T-cell (primary cell): ENCODE measurements at regions not wholly inside any gene's neighbourhood (a gene's known extent, or its start where the extent isn't known, plus 50 kb on each side); places are given as distances from the start of the nearest gene placed in this dataset.

ENCODE experiments used
- ATAC-seq, 4 experiments: fragments of 200-7000 bp in 3 of 4; fragments of 150-1000 bp in 1 of 4; cut with Tn5 transposase; replicated peaks in 1 of 4; 1 replicate in 3 of 4; 2 replicates in 1 of 4; pipeline ENCODE4 v1.10.0; 2021; ENCODE audit warnings: moderate library complexity in 3 of 4, mild to moderate bottlenecking in 2 of 4, moderate number of reproducible peaks in 1 of 4
- CTCF ChIA-PET, 2 donors: fragments of 300-600 bp; sonication (Branson Sonifier 250); formaldehyde crosslinking; loops; one replicate each; lab custom pipeline; 2022; ENCODE audit warnings: antibody characterized with exemption in 2 of 2; lab: Charles Lee
- POLR2A ChIA-PET, 2 donors: fragments of 300-600 bp; sonication (Branson Sonifier 250); formaldehyde crosslinking; loops; one replicate each; lab custom pipeline; 2022; ENCODE audit warnings: antibody characterized with exemption in 2 of 2; lab: Charles Lee
- DNase-seq, 35 experiments: peaks; one replicate each; pipeline versions ENCODE4 v3.0.0 to v3.0.0-alpha.2; 2013 to 2023
- H3K27ac ChIP-seq: one replicate; pipeline ENCODE4 v1.5.1; 2013; ENCODE audit warnings: low read length
- H3K27me3 ChIP-seq, 2 experiments: replicated peaks in 1 of 2; 1 replicate in 1 of 2; 2 replicates in 1 of 2; pipeline versions ENCODE4 v1.6.1 to v1.7.0; 2013; ENCODE audit warnings: low read length in 1 of 2, mixed read lengths in 1 of 2; ENCODE audit not compliant: control insufficient read depth in 2 of 2, insufficient read depth in 2 of 2; ENCODE audit errors: extremely low read depth in 1 of 2
- H3K36me3 ChIP-seq, 2 donors: 1 replicate in 1 of 2; 2 replicates in 1 of 2; pipeline versions ENCODE4 v1.6.1 to v1.7.0; 2013; ENCODE audit warnings: low read length in 1 of 2; ENCODE audit not compliant: control insufficient read depth in 2 of 2, insufficient read depth in 1 of 2; ENCODE audit errors: extremely low read depth in 1 of 2
- H3K4me1 ChIP-seq, 2 experiments: 1 replicate in 1 of 2; 2 replicates in 1 of 2; pipeline versions ENCODE4 v1.6.1 to v1.7.0; 2013; ENCODE audit warnings: low read length in 2 of 2, mixed read lengths in 1 of 2; ENCODE audit not compliant: insufficient read depth in 2 of 2, control insufficient read depth in 1 of 2; ENCODE audit errors: extremely low read depth in 1 of 2
- H3K4me3 ChIP-seq, 2 donors: 1 replicate in 1 of 2; 2 replicates in 1 of 2; pipeline versions ENCODE4 v1.5.1 to v1.7.0; 2013; ENCODE audit warnings: mild to moderate bottlenecking in 2 of 2, low read length in 1 of 2, moderate library complexity in 1 of 2; ENCODE audit not compliant: control insufficient read depth in 1 of 2; ENCODE audit errors: extremely low read depth in 1 of 2
- H3K9me3 ChIP-seq: 2 replicates; pipeline ENCODE4 v1.7.0; 2013
- H3K27ac Mint-ChIP-seq, 2 donors: one replicate each; pipeline ENCODE4 v1.8.0; 2020 to 2021; ENCODE audit warnings: mild to moderate bottlenecking in 2 of 2, mixed read lengths in 2 of 2
- H3K27me3 Mint-ChIP-seq, 2 donors: one replicate each; pipeline ENCODE4 v1.8.0; 2021 to 2022; ENCODE audit warnings: mixed read lengths in 2 of 2
- H3K36me3 Mint-ChIP-seq: one replicate; pipeline ENCODE4 v1.8.0; 2021; ENCODE audit warnings: mixed read lengths
- H3K4me1 Mint-ChIP-seq, 3 donors: one replicate each; pipeline ENCODE4 v1.8.0; 2020 to 2022; ENCODE audit warnings: mixed read lengths in 3 of 3, mild to moderate bottlenecking in 1 of 3
- H3K4me3 Mint-ChIP-seq, 3 donors: one replicate each; pipeline ENCODE4 v1.8.0; 2020 to 2022; ENCODE audit warnings: mild to moderate bottlenecking in 3 of 3, mixed read lengths in 3 of 3, moderate library complexity in 3 of 3
- H3K9me3 Mint-ChIP-seq, 3 donors: one replicate each; pipeline ENCODE4 v1.8.0; 2020 to 2022; ENCODE audit warnings: mixed read lengths in 3 of 3
- WGBS: methylation state at CpG from one replicate; pipeline ENCODE4 v1.1.5; 2013; ENCODE audit warnings: missing lambda C conversion rate; ENCODE audit not compliant: insufficient coverage; 5-methylcytosine and 5-hydroxymethylcytosine counted together

DNA sequence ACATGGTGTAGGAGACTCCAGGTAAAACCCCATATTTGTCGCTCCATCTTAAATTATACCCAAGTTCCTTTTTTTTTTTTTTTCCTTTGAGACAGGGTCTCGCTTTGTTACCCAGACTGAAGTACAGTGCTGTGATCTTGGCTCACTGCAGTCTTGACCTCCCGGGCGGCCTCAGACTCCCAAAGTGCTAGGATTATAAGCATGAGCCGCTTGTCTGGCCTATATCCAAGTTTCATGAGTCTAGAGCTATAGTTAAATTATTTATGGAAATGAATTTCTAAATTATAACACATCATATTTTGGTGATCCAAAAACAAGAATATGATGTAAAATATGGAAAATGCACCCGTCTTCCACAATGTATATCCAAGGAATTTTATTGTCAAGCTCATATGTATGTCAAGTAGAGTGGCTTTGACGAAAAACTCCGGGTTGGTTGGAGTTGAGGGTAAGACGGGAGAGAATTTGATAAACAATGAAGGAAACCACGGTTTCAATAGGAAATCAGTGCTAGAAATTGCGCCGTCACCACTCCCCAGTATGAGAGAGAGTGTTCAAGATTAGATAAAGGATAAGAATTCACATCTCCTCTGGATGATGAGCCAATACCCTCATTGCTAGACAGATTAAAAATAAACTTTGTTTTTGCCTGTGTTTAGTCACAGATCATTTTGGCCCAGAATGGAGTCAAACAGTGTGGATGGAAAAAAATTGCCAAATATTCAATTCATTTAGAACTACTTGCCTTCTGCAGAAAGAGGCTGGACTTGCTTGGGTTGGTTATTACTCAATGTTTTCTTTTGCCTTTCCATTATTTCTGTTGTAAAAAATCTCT lies 209.2 kb upstream of the NR2F2 start:
- ChIA-PET POLR2A (interaction anchor here in 1 of 2 donors (0.7 kb wide), 1 partner anchor 1062 kb away, joined by 9 read pairs; no protein-coding TSS in a partner anchor), CTCF (no interaction called here)
- DNase-seq = no peak
- H3K9me3 Mint-ChIP-seq = no peaks in the 10 kb centered on the region
- no peak for ATAC-seq
- H3K4me1 ChIP-seq = no peaks in the 10 kb centered on the region
- no peaks in the 10 kb centered on the region for H3K36me3 Mint-ChIP-seq
- no peaks in the 10 kb centered on the region for H3K36me3 ChIP-seq
- H3K27ac ChIP-seq = no peak overlapping the region
- peaks cover under 1 to 6% of the 10 kb centered on the region in 2 donors for H3K27me3 Mint-ChIP-seq
- H3K27me3 ChIP-seq = peaks cover 0 to 10% of the 10 kb centered on the region in 2 experiments
- no peak overlapping the region for H3K27ac Mint-ChIP-seq
- no peaks in the 10 kb centered on the region for H3K4me1 Mint-ChIP-seq
- H3K4me3 ChIP-seq = no peak overlapping the region
- 86% methylated on average over 3 of the region's 12 CpGs for WGBS
- no peaks in the 10 kb centered on the region for H3K9me3 ChIP-seq
- H3K4me3 Mint-ChIP-seq = no peak overlapping the region

DNA sequence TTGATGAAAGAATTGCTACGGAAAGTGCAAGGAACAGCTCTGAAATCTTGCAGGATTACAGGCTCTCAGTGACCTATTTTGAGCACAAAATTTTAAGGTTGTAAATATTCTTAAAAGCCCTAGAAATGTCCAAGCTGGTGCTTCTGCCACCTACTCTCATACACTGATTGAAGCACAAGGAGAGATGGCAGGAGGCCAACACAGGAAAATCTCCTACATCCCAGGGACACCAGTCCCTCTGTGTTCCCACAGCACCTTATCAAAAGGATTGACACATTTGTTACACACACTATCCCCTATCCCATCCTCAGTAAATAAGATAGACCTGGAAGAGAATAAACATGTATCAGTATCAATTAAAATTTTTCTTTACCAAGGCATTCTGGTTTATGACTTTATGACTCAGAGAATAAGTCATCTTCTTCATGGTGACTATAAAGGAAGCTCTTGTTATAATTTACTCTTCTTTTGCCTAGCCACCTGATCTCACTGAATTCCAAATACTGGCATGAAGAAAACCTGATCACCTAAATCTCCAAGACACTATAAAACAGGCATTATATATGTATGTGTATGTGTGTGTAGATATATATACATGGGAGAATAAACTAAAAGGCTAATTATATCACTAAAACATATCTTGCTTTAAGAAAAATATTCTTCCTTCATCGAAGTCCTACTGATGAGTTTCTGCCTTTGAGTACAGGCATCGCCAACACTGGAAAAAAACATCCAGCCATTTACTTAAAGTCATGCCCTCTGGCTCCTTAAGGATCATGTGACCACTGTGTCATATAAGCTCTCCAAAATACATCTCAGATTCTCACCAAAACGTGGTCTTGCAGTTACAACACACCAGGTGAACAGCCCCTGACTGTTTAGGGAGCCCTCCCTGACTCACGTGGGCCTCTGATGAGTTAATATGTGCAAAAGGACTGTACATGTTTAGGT lies 208.1 kb upstream of the NR2F2 start:
- 69% methylated on average over 2 of the region's 5 CpGs for WGBS
- no peak overlapping the region for H3K4me3 ChIP-seq
- ChIA-PET CTCF (no interaction called here), POLR2A (no interaction called here)
- no peak for DNase-seq
- no peaks in the 10 kb centered on the region for H3K4me1 ChIP-seq
- no peaks in the 10 kb centered on the region for H3K36me3 Mint-ChIP-seq
- no peaks in the 10 kb centered on the region for H3K4me1 Mint-ChIP-seq
- H3K27me3 Mint-ChIP-seq = peaks cover 8 to 14% of the 10 kb centered on the region in 2 donors
- H3K4me3 Mint-ChIP-seq = no peak overlapping the region
- H3K9me3 ChIP-seq = no peaks in the 10 kb centered on the region
- no peaks in the 10 kb centered on the region for H3K36me3 ChIP-seq
- peaks cover 0 to 10% of the 10 kb centered on the region in 2 experiments for H3K27me3 ChIP-seq
- no peaks in the 10 kb centered on the region for H3K9me3 Mint-ChIP-seq
- no peak overlapping the region for H3K27ac ChIP-seq
- no peak overlapping the region for H3K27ac Mint-ChIP-seq
- ATAC-seq = no peak

DNA sequence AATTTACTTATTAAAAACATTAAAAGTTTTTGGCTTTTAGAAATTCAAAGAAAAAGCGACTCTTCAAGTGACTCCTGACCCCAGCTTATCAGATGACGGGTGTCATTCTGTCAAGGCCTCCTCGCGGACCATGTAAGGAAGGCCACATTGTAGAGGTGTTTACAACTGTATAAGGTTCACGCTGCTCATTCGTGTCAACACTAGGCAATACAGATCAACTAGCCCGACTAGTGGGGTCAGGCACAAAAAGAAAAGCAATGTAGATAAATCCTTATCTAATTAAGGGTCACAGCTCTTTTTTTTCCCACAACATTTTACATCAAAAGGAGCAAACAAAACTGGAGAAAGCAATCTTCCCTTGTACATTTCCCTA lies 207.5 kb upstream of the NR2F2 start:
- no peak for ATAC-seq
- Histone ChIP-seq H3K27me3 (peaks cover 0 to 10% of the 10 kb centered on the region in 2 experiments), H3K9me3 (no peaks in the 10 kb centered on the region), H3K27ac (no peak overlapping the region), H3K4me1 (no peaks in the 10 kb centered on the region), H3K4me3 (no peak overlapping the region), H3K36me3 (no peaks in the 10 kb centered on the region)
- DNase-seq = no peak
- POLR2A ChIA-PET = no interaction called here
- Mint-ChIP-seq H3K4me3 (no peak overlapping the region), H3K4me1 (no peaks in the 10 kb centered on the region), H3K9me3 (no peaks in the 10 kb centered on the region), H3K36me3 (no peaks in the 10 kb centered on the region), H3K27me3 (peaks cover 10 to 14% of the 10 kb centered on the region in 2 donors), H3K27ac (no peak overlapping the region)
- CTCF ChIA-PET = no interaction called here
- WGBS = 82% methylated on average over 3 of the region's 7 CpGs

DNA sequence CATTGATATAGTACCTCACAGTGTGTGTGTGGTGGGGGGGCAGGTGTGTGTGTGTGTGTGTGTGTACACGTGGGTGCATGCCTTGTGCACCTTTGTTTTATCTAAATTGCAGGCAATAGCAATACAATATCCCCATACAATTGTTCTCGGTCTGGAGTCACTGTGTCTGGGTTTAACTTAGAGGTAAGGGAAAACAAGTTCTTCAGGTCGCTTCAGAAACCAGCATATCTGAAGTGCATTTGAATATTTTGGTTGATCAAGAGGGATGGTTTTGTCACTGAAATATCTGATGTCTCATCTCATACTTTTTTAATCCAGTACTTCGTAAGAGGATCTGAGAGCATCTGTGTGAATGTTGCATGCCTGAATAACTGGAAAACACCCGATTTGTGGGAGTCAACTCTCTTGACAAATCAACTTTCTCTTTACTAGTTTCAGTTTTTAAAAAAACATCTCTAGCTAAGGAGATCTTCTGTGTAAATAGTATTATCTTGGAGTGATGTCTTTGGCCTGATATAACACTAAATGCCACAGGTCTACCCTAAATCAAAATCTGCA lies 206.8 kb upstream of the NR2F2 start:
- no CpG with 5 or more reads among the region's 5 CpGs for WGBS
- Histone ChIP-seq H3K27ac (no peak overlapping the region), H3K27me3 (peaks cover 0 to 10% of the 10 kb centered on the region in 2 experiments), H3K9me3 (no peaks in the 10 kb centered on the region), H3K36me3 (no peaks in the 10 kb centered on the region), H3K4me1 (no peaks in the 10 kb centered on the region), H3K4me3 (no peak overlapping the region)
- Mint-ChIP-seq H3K27me3 (peaks cover 10 to 14% of the 10 kb centered on the region in 2 donors), H3K4me3 (no peak overlapping the region), H3K9me3 (no peaks in the 10 kb centered on the region), H3K4me1 (no peaks in the 10 kb centered on the region), H3K36me3 (no peaks in the 10 kb centered on the region), H3K27ac (no peak overlapping the region)
- CTCF ChIA-PET = no interaction called here
- POLR2A ChIA-PET = no interaction called here
- DNase-seq = no peak
- ATAC-seq = no peak

DNA sequence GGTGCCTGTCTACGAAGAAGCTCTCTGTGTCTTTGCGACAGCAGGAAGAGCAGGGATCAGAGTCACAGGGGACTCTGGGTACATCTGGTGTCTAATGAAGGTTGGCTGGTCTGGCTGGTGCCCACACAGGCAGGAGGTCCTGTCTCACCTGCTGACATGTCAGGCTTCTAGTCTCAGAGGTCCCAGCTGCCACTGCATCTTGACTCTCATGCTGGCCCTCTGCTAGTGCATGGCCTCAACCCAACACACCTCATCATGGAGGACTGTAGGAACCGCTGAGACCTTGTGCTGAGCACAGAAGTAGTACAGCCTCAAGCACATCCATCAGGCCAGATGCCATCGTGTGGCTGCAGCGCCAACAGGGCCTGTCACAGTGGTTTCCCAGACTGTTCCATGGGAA lies 206.1 kb upstream of the NR2F2 start:
- no peaks in the 10 kb centered on the region for H3K9me3 ChIP-seq
- H3K27ac Mint-ChIP-seq = no peak overlapping the region
- H3K36me3 ChIP-seq = no peaks in the 10 kb centered on the region
- H3K4me1 ChIP-seq = no peaks in the 10 kb centered on the region
- no peak for DNase-seq
- ChIA-PET CTCF (no interaction called here), POLR2A (interaction anchor here in 1 of 2 donors (0.7 kb wide), 1 partner anchor 12 kb away, joined by 3 read pairs; no protein-coding TSS in a partner anchor)
- no peaks in the 10 kb centered on the region for H3K4me1 Mint-ChIP-seq
- peaks cover 0 to 10% of the 10 kb centered on the region in 2 experiments for H3K27me3 ChIP-seq
- no peak overlapping the region for H3K27ac ChIP-seq
- peaks cover 10 to 14% of the 10 kb centered on the region in 2 donors for H3K27me3 Mint-ChIP-seq
- H3K4me3 ChIP-seq = no peak overlapping the region
- no peak for ATAC-seq
- H3K4me3 Mint-ChIP-seq = no peak overlapping the region
- no peaks in the 10 kb centered on the region for H3K9me3 Mint-ChIP-seq
- no peaks in the 10 kb centered on the region for H3K36me3 Mint-ChIP-seq
- WGBS = 89% methylated on average over 5 of the region's 5 CpGs

DNA sequence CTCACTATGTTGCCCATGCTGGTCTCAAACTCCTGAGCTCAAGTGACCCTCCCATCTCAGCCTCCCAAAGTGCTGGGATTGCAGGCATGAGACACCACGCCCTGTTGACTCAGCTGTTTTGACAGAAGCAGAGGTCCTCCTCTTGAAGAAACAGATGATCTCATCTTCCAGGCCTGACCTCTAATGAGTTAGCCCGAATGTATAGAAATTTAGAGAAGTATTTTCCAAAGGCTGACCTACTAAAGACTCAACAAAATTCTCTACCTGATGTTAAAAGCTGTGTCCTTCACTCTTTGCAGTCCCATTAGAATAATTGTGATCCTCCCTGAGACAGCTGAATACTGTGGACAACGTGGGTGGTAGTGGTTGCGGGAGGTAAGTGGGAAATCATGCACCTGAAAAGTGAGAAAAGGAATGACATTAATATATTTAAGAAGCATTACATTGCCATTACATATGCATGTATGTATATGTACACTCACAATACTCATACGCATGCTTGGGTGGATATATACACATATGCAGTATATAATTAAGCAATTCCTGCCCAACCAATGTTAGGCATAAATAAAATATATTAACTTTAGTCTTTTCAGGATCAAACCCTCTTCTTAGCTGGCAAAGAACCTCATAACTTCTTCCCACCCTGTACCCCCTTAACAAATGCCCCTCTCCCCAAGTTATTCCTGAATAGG lies 204.6 kb upstream of the NR2F2 start:
- Histone ChIP-seq H3K27ac (no peak overlapping the region), H3K4me1 (no peaks in the 10 kb centered on the region), H3K9me3 (no peaks in the 10 kb centered on the region), H3K4me3 (no peak overlapping the region), H3K36me3 (no peaks in the 10 kb centered on the region), H3K27me3 (peaks cover 0 to 7% of the 10 kb centered on the region in 2 experiments)
- ATAC-seq (no peak), DNase-seq (no peak)
- ChIA-PET POLR2A (no interaction called here), CTCF (no interaction called here)
- Mint-ChIP-seq H3K36me3 (no peaks in the 10 kb centered on the region), H3K27ac (no peak overlapping the region), H3K9me3 (no peaks in the 10 kb centered on the region), H3K27me3 (peaks cover 10 to 14% of the 10 kb centered on the region in 2 donors), H3K4me3 (no peak overlapping the region), H3K4me1 (no peaks in the 10 kb centered on the region)
- no CpG with 5 or more reads among the region's 5 CpGs for WGBS
